ENCODE measurements at regions not wholly inside any gene's neighbourhood (a gene's known extent, or its start where the extent isn't known, plus 50 kb on each side); places are given as distances from the start of the nearest gene placed in this dataset.

DNA sequence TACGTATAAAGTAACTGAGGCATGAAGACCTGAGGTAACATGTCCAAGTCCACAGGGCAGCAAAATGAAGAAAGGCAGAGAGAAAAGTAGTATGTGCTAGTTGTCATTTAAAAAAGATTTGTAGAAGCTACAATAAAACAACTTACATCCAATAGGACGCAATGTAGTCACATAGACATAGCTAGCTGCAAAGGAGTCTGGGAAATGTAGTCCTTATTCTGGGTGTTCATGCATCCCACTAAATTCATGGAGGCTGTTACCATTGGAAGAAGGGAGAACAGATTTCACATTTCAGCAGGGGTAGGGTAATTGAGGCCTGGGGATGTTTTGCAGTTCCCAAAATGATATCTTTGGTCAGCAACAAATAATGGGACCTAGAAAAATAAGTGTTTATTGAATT is 571.4 kb downstream of the MIAT start:
- TF ChIP-seq, protein P1, sequence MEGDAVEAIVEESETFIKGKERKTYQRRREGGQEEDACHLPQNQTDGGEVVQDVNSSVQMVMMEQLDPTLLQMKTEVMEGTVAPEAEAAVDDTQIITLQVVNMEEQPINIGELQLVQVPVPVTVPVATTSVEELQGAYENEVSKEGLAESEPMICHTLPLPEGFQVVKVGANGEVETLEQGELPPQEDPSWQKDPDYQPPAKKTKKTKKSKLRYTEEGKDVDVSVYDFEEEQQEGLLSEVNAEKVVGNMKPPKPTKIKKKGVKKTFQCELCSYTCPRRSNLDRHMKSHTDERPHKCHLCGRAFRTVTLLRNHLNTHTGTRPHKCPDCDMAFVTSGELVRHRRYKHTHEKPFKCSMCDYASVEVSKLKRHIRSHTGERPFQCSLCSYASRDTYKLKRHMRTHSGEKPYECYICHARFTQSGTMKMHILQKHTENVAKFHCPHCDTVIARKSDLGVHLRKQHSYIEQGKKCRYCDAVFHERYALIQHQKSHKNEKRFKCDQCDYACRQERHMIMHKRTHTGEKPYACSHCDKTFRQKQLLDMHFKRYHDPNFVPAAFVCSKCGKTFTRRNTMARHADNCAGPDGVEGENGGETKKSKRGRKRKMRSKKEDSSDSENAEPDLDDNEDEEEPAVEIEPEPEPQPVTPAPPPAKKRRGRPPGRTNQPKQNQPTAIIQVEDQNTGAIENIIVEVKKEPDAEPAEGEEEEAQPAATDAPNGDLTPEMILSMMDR (IDR thresholded peaks at IDR 0.05; ENCODE audit: low read length) = no peak
- TF ChIP-seq EZH2 (IDR thresholded peaks at IDR 0.05; ENCODE audit: borderline replicate concordance, low read length) = no peak
- no peak overlapping the region for H3K4me2 ChIP-seq (ENCODE audit: low read length)
- no peaks in the 10 kb centered on the region for H3K9me3 ChIP-seq (ENCODE audit: low read length)
- H3K27ac ChIP-seq (ENCODE audit: low read depth, low read length, poor library complexity, severe bottlenecking) = no peak overlapping the region
- H2AFZ ChIP-seq (ENCODE audit: low read length) = no peak overlapping the region
- no peak overlapping the region for H3K4me3 ChIP-seq (ENCODE audit: low read depth, low read length, poor library complexity, severe bottlenecking)
- no peaks in the 10 kb centered on the region for H4K20me1 ChIP-seq (ENCODE audit: insufficient read depth, low read length)
- no peaks in the 10 kb centered on the region for H3K79me2 ChIP-seq (ENCODE audit: insufficient read depth, low read length)
- no peaks in the 10 kb centered on the region for H3K4me1 ChIP-seq (ENCODE audit: insufficient read depth, low read length, severe bottlenecking)
- H3K9ac ChIP-seq (ENCODE audit: low read length) = no peak overlapping the region
- H3F3A ChIP-seq (ENCODE audit: insufficient read depth, low read length) = no peaks in the 10 kb centered on the region
- no peaks in the 10 kb centered on the region for H3K9me2 ChIP-seq (ENCODE audit: low read depth, low read length)
- H3K36me3 ChIP-seq (ENCODE audit: insufficient read depth, low read length) = no peaks in the 10 kb centered on the region
- no peaks in the 10 kb centered on the region for H3K27me3 ChIP-seq (ENCODE audit: insufficient read depth, low read length)

DNA sequence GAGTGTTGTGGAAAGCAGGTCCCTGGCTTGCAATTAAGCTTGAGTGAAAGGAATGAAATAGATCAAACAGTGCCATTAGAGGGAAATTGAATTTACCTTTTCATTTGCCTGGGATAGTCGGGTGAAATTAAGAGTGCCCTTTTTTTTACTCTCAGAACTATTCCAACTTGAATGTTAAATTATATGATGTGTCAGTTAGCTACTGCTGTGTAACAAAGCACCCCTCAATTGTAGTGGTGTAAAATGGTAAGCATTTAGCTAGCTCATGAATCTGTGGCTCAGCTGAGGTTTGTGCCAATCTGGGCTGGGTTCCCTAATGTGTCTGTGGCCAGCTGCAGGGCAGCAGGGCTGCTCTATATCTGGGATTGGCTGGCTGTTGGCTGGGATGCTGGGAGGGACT is 571.4 kb downstream of the MN1 start:
- H3K9me3 ChIP-seq (ENCODE audit: low read length) = no peaks in the 10 kb centered on the region
- no peak overlapping the region for H3K27ac ChIP-seq (ENCODE audit: low read depth, low read length, poor library complexity, severe bottlenecking)
- H3K4me2 ChIP-seq (ENCODE audit: low read length) = no peak overlapping the region
- H3K79me2 ChIP-seq (ENCODE audit: insufficient read depth, low read length) = no peaks in the 10 kb centered on the region
- H3K9ac ChIP-seq (ENCODE audit: low read length) = no peak overlapping the region
- no peak overlapping the region for H2AFZ ChIP-seq (ENCODE audit: low read length)
- H3K9me2 ChIP-seq (ENCODE audit: low read depth, low read length) = no peaks in the 10 kb centered on the region
- H3K4me1 ChIP-seq (ENCODE audit: insufficient read depth, low read length, severe bottlenecking) = no peaks in the 10 kb centered on the region
- H4K20me1 ChIP-seq (ENCODE audit: insufficient read depth, low read length) = no peaks in the 10 kb centered on the region
- H3K27me3 ChIP-seq (ENCODE audit: insufficient read depth, low read length) = no peaks in the 10 kb centered on the region
- H3K4me3 ChIP-seq (ENCODE audit: low read depth, low read length, poor library complexity, severe bottlenecking) = no peak overlapping the region
- TF ChIP-seq EZH2 (IDR thresholded peaks at IDR 0.05; ENCODE audit: borderline replicate concordance, low read length) = no peak
- TF ChIP-seq, protein P1 (IDR thresholded peaks at IDR 0.05; ENCODE audit: low read length) = no peak
- no peaks in the 10 kb centered on the region for H3K36me3 ChIP-seq (ENCODE audit: insufficient read depth, low read length)
- no peaks in the 10 kb centered on the region for H3F3A ChIP-seq (ENCODE audit: insufficient read depth, low read length)

DNA sequence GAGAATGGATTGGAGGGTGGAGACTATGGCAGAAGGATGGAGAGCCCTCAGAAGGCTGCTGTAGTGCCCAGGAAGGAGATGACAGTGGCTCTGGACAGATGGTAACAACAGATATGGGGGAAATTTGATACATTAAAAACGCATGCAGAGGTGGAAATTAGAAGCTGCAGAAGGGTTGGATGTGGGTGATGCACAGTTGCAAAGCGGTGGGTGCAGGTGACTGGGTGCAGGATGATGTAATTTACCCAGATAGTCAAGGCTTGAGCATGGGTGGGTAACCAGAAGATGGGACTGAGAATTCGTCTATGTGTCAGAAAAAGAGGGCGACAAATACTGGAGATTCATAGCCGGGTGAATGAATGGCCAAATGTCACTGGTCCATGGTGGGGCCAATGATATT is 570.3 kb downstream of the MN1 start:
- Histone ChIP-seq H3K27me3 (ENCODE audit: insufficient read depth, low read length) (no peaks in the 10 kb centered on the region), H3K36me3 (ENCODE audit: insufficient read depth, low read length) (no peaks in the 10 kb centered on the region)
- TF ChIP-seq EZH2 (IDR thresholded peaks at IDR 0.05; ENCODE audit: borderline replicate concordance, low read length) = no peak
- TF ChIP-seq, protein P1 (IDR thresholded peaks at IDR 0.05; ENCODE audit: low read length) = no peak

More for the DNA sequence above, 570.3 kb downstream of the MN1 start:
- H3K4me1 ChIP-seq (ENCODE audit: insufficient read depth, low read length, severe bottlenecking) = no peaks in the 10 kb centered on the region
- no peak overlapping the region for H3K27ac ChIP-seq (ENCODE audit: low read depth, low read length, poor library complexity, severe bottlenecking)
- no peak overlapping the region for H3K4me2 ChIP-seq (ENCODE audit: low read length)
- no peak overlapping the region for H3K4me3 ChIP-seq (ENCODE audit: low read depth, low read length, poor library complexity, severe bottlenecking)
- H4K20me1 ChIP-seq (ENCODE audit: insufficient read depth, low read length) = no peaks in the 10 kb centered on the region
- no peak overlapping the region for H3K9ac ChIP-seq (ENCODE audit: low read length)
- H2AFZ ChIP-seq (ENCODE audit: low read length) = no peak overlapping the region
- no peaks in the 10 kb centered on the region for H3K9me3 ChIP-seq (ENCODE audit: low read length)
- no peaks in the 10 kb centered on the region for H3K79me2 ChIP-seq (ENCODE audit: insufficient read depth, low read length)
- no peaks in the 10 kb centered on the region for H3K9me2 ChIP-seq (ENCODE audit: low read depth, low read length)
- no peaks in the 10 kb centered on the region for H3F3A ChIP-seq (ENCODE audit: insufficient read depth, low read length)

All from OCI-LY1 (cell line).